ENCODE measurements at regions not wholly inside any gene's neighbourhood (a gene's known extent, or its start where the extent isn't known, plus 50 kb on each side); places are given as distances from the start of the nearest gene placed in this dataset.

- ATAC-seq (no peak), DNase-seq (no peak)
- TF ChIP-seq POLR2A (IDR thresholded peaks at IDR 0.05), result no peak
- no peaks in the 10 kb centered on the region for H3K27me3 ChIP-seq
- H3K9me3 ChIP-seq, result no peaks in the 10 kb centered on the region
- no peak overlapping the region for H3K4me3 ChIP-seq
- intact Hi-C loops (cut with DNase I; ENCODE audit: low total_unique reads), result no loop called here
- no peaks in the 10 kb centered on the region for H3K36me3 ChIP-seq
- H3K27ac ChIP-seq, result no peak overlapping the region
- in situ Hi-C loops (cut with MboI; ENCODE audit: low sequenced_read_pairs in 4 of 4), result no loop called here
- H3K4me1 ChIP-seq, result no peaks in the 10 kb centered on the region
Measured at GRCh38 chr16:6105115-6105514, 1007.5 kb upstream of the EEF2KMT start.

DNA sequence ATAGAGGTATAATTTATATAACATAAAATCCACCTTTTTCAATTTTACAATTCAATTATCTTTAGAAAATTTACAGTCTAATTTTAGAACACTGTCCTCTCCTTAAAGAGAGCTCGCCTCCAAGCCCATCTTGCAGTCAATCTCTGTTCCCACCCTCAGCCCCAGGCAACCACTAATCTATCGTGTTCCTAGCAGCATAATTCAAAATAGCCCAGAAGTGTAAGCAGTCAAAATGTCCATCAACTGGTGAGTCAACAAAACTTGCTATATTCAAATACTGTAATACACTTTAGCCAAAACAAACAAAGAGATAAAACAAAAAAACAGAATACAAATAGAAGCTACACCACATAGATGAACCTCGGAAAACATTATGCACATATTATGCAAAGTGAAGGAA, 1006.8 kb upstream of the EEF2KMT start:
- intact Hi-C loops (cut with DNase I; ENCODE audit: low total_unique reads), result no loop called here
- DNase-seq (no peak), ATAC-seq (no peak)
- Histone ChIP-seq H3K9me3 (no peaks in the 10 kb centered on the region), H3K4me3 (no peak overlapping the region), H3K27ac (no peak overlapping the region), H3K4me1 (no peaks in the 10 kb centered on the region), H3K27me3 (no peaks in the 10 kb centered on the region), H3K36me3 (no peaks in the 10 kb centered on the region)
- TF ChIP-seq POLR2A (IDR thresholded peaks at IDR 0.05), result no peak
- TF ChIP-seq, protein P1, sequence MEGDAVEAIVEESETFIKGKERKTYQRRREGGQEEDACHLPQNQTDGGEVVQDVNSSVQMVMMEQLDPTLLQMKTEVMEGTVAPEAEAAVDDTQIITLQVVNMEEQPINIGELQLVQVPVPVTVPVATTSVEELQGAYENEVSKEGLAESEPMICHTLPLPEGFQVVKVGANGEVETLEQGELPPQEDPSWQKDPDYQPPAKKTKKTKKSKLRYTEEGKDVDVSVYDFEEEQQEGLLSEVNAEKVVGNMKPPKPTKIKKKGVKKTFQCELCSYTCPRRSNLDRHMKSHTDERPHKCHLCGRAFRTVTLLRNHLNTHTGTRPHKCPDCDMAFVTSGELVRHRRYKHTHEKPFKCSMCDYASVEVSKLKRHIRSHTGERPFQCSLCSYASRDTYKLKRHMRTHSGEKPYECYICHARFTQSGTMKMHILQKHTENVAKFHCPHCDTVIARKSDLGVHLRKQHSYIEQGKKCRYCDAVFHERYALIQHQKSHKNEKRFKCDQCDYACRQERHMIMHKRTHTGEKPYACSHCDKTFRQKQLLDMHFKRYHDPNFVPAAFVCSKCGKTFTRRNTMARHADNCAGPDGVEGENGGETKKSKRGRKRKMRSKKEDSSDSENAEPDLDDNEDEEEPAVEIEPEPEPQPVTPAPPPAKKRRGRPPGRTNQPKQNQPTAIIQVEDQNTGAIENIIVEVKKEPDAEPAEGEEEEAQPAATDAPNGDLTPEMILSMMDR (IDR thresholded peaks at IDR 0.05 in 4 of 5, conservative IDR thresholded peaks at IDR 0.05 in 1 of 5), result no peak
- in situ Hi-C loops (cut with MboI; ENCODE audit: low sequenced_read_pairs in 4 of 4), result no loop called here

GRCh38 chr16:6103561-6103960, 1006.0 kb upstream of the EEF2KMT start:
- intact Hi-C loops (cut with DNase I; ENCODE audit: low total_unique reads), result no loop called here
- TF ChIP-seq, protein P1 (IDR thresholded peaks at IDR 0.05 in 4 of 5, conservative IDR thresholded peaks at IDR 0.05 in 1 of 5), result no peak
- no peak for TF ChIP-seq POLR2A (IDR thresholded peaks at IDR 0.05)
- Histone ChIP-seq H3K27me3 (no peaks in the 10 kb centered on the region), H3K4me3 (no peak overlapping the region), H3K27ac (no peak overlapping the region), H3K9me3 (no peaks in the 10 kb centered on the region), H3K36me3 (no peaks in the 10 kb centered on the region), H3K4me1 (no peaks in the 10 kb centered on the region)
- in situ Hi-C loops (cut with MboI; ENCODE audit: low sequenced_read_pairs in 4 of 4), result no loop called here
- DNase-seq, result no peak
- ATAC-seq, result no peak

- no peaks in the 10 kb centered on the region for H3K4me1 ChIP-seq
- intact Hi-C loops (cut with DNase I; ENCODE audit: low total_unique reads) (no loop called here), in situ Hi-C loops (cut with MboI; ENCODE audit: low sequenced_read_pairs in 4 of 4) (no loop called here)
- TF ChIP-seq POLR2A (IDR thresholded peaks at IDR 0.05), result no peak
- TF ChIP-seq, protein P1 (IDR thresholded peaks at IDR 0.05 in 4 of 5, conservative IDR thresholded peaks at IDR 0.05 in 1 of 5), result no peak
- H3K36me3 ChIP-seq, result no peaks in the 10 kb centered on the region
- H3K4me3 ChIP-seq, result no peak overlapping the region
- H3K27ac ChIP-seq, result no peak overlapping the region
- no peaks in the 10 kb centered on the region for H3K27me3 ChIP-seq
- no peak for DNase-seq
- ATAC-seq, result no peak
- no peaks in the 10 kb centered on the region for H3K9me3 ChIP-seq
Measured at GRCh38 chr16:6099102-6099501, 1001.5 kb upstream of the EEF2KMT start.

DNA sequence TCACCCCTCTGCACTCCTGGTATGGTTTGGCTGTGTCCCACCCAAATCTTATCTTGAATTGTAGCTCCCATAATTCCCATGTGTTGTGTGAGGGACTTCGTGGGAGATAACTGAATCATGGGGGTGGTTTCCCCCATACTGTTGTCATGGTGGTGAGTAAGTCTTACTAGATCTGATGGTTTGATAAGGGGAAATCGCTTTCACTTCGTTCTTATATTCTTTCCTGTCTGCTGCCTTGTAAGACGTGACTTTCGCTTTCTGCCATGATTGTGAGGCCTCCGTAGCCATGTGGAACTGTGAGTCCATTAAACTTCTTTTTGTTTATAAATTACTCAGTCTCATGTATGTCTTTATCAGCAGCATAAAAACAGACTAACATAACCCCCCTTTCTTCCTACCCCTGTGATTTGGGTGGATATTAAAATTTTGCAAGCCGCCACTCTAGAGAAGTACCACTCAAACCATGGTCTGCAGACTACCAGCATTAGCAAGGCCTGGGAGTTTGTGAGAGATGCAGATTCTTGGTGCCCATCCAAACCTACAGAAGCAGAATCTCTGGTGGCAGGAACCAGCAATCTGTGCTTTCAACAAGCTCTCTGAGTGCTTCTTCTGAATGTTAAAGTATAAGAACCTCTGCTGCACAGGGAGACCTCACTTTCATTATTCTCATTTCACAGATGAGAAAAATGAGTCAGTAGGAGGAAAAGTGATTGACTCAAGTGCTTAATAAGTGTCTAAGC, 999.5 kb upstream of the EEF2KMT start:
- intact Hi-C loops (cut with DNase I; ENCODE audit: low total_unique reads), result no loop called here
- H3K27me3 ChIP-seq, result no peaks in the 10 kb centered on the region

More for the DNA sequence above, 999.5 kb upstream of the EEF2KMT start:
- Histone ChIP-seq H3K36me3 (no peaks in the 10 kb centered on the region), H3K4me1 (no peaks in the 10 kb centered on the region), H3K27ac (no peak overlapping the region), H3K9me3 (no peaks in the 10 kb centered on the region), H3K4me3 (no peak overlapping the region)
- TF ChIP-seq, protein P1 (IDR thresholded peaks at IDR 0.05 in 4 of 5, conservative IDR thresholded peaks at IDR 0.05 in 1 of 5), result no peak
- no peak for TF ChIP-seq POLR2A (IDR thresholded peaks at IDR 0.05)
- DNase-seq, result no peak
- in situ Hi-C loops (cut with MboI; ENCODE audit: low sequenced_read_pairs in 4 of 4), result no loop called here
- no peak for ATAC-seq
